ENCODE measurements at regions not wholly inside any gene's neighbourhood (a gene's known extent, or its start where the extent isn't known, plus 50 kb on each side); places are given as distances from the start of the nearest gene placed in this dataset.

GRCh38 chr2:226483143-226483542 is 316.5 kb downstream of the IRS1 start:
- H3K27me3 ChIP-seq (ENCODE audit: low read depth), result no peaks in the 10 kb centered on the region
- H3K36me3 ChIP-seq, result no peaks in the 10 kb centered on the region
- H3K9me3 ChIP-seq (replicated peaks), result no peaks in the 10 kb centered on the region
- H3K27ac ChIP-seq (replicated peaks), result no peak overlapping the region
- H3K4me3 ChIP-seq, result no peak overlapping the region
- peaks cover 8% of the 10 kb centered on the region for H3K4me1 ChIP-seq
- intact Hi-C loops (cut with micrococcal nuclease), result no loop called here
- no peak for TF ChIP-seq CTCF (IDR thresholded peaks at IDR 0.05; ENCODE audit: borderline replicate concordance)
- no peak for DNase-seq

GRCh38 chr2:226478109-226478809 is 321.4 kb downstream of the IRS1 start:
- peaks cover 10% of the 10 kb centered on the region for H3K4me1 ChIP-seq
- DNase-seq, result no peak
- peak overlapping the region; percentile 47 for H3K27ac ChIP-seq (replicated peaks)
- no peaks in the 10 kb centered on the region for H3K27me3 ChIP-seq (ENCODE audit: low read depth)
- no peaks in the 10 kb centered on the region for H3K36me3 ChIP-seq
- peaks cover 11% of the 10 kb centered on the region for H3K9me3 ChIP-seq (replicated peaks)
- intact Hi-C loops (cut with micrococcal nuclease), result no loop called here
- H3K4me3 ChIP-seq, result no peak overlapping the region
- no peak for TF ChIP-seq CTCF (IDR thresholded peaks at IDR 0.05; ENCODE audit: borderline replicate concordance)

- intact Hi-C loops (cut with micrococcal nuclease), result no loop called here
- TF ChIP-seq CTCF (IDR thresholded peaks at IDR 0.05; ENCODE audit: borderline replicate concordance), result no peak
- Histone ChIP-seq H3K4me1 (peaks cover 10% of the 10 kb centered on the region), H3K9me3 (replicated peaks) (peaks cover 18% of the 10 kb centered on the region), H3K36me3 (no peaks in the 10 kb centered on the region), H3K4me3 (no peak overlapping the region), H3K27ac (replicated peaks) (peak overlapping the region; percentile 47), H3K27me3 (ENCODE audit: low read depth) (no peaks in the 10 kb centered on the region)
- no peak for DNase-seq
Observed at GRCh38 chr2:226477221-226478108, 322.2 kb downstream of the IRS1 start.

- no peak for DNase-seq
- H3K27ac ChIP-seq (replicated peaks), result no peak overlapping the region
- no peak for TF ChIP-seq CTCF (IDR thresholded peaks at IDR 0.05; ENCODE audit: borderline replicate concordance)
- peaks cover 10% of the 10 kb centered on the region for H3K4me1 ChIP-seq
- intact Hi-C loops (cut with micrococcal nuclease), result no loop called here
- no peaks in the 10 kb centered on the region for H3K36me3 ChIP-seq
- no peaks in the 10 kb centered on the region for H3K27me3 ChIP-seq (ENCODE audit: low read depth)
- H3K4me3 ChIP-seq, result no peak overlapping the region
- peaks cover 18% of the 10 kb centered on the region for H3K9me3 ChIP-seq (replicated peaks)
Observed at GRCh38 chr2:226475650-226476049, 324.0 kb downstream of the IRS1 start.

- Histone ChIP-seq H3K9me3 (replicated peaks) (peaks cover 18% of the 10 kb centered on the region), H3K27me3 (ENCODE audit: low read depth) (no peaks in the 10 kb centered on the region), H3K27ac (replicated peaks) (no peak overlapping the region), H3K36me3 (no peaks in the 10 kb centered on the region), H3K4me3 (no peak overlapping the region), H3K4me1 (peaks cover 10% of the 10 kb centered on the region)
- DNase-seq, result no peak
- no peak for TF ChIP-seq CTCF (IDR thresholded peaks at IDR 0.05; ENCODE audit: borderline replicate concordance)
- intact Hi-C loops (cut with micrococcal nuclease), result no loop called here
Observed at GRCh38 chr2:226474131-226474530, 325.5 kb downstream of the IRS1 start.

Measured in left ventricle myocardium inferior (tissue), 1 donor.